GM23248 (cell line): ENCODE measurements at regions not wholly inside any gene's neighbourhood (a gene's known extent, or its start where the extent isn't known, plus 50 kb on each side); places are given as distances from the start of the nearest gene placed in this dataset.

Source experiments
- EZH2 ChIP-seq: fragments of 200-600 bp; sonication (generic); IDR thresholded peaks from 2 replicates; pipeline ENCODE4 v1.6.1; 2018; ENCODE audit warnings: antibody characterized with exemption, mild to moderate bottlenecking; ENCODE audit not compliant: insufficient read depth, poor library complexity, severe bottlenecking
- EZH2phosphoT487 ChIP-seq: fragments of 200-600 bp; sonication (generic); IDR thresholded peaks from 2 replicates; pipeline ENCODE4 v1.6.1; 2018; ENCODE audit warnings: antibody characterized with exemption, moderate library complexity, mild to moderate bottlenecking, low read depth; ENCODE audit not compliant: insufficient read depth

- no peak for TF ChIP-seq EZH2
- TF ChIP-seq EZH2phosphoT487 = no peak
Observed at GRCh38 chr2:194486326-194486725, 1170.7 kb upstream of the SLC39A10 start.
